ENCODE measurements at regions not wholly inside any gene's neighbourhood (a gene's known extent, or its start where the extent isn't known, plus 50 kb on each side); places are given as distances from the start of the nearest gene placed in this dataset.

GRCh38 chr1:198887866-198888265, 249.0 kb downstream of the PTPRC start:
- no peaks in the 10 kb centered on the region for H3K9me3 ChIP-seq
- DNase-seq: no peak
- H3K4me3 ChIP-seq: no peak overlapping the region
- H3K4me1 ChIP-seq: peaks cover 9% of the 10 kb centered on the region
- intact Hi-C loops (cut with DNase I): no loop called here
- TF ChIP-seq, protein P1, sequence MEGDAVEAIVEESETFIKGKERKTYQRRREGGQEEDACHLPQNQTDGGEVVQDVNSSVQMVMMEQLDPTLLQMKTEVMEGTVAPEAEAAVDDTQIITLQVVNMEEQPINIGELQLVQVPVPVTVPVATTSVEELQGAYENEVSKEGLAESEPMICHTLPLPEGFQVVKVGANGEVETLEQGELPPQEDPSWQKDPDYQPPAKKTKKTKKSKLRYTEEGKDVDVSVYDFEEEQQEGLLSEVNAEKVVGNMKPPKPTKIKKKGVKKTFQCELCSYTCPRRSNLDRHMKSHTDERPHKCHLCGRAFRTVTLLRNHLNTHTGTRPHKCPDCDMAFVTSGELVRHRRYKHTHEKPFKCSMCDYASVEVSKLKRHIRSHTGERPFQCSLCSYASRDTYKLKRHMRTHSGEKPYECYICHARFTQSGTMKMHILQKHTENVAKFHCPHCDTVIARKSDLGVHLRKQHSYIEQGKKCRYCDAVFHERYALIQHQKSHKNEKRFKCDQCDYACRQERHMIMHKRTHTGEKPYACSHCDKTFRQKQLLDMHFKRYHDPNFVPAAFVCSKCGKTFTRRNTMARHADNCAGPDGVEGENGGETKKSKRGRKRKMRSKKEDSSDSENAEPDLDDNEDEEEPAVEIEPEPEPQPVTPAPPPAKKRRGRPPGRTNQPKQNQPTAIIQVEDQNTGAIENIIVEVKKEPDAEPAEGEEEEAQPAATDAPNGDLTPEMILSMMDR (IDR thresholded peaks at IDR 0.05): no peak
- H3K27me3 ChIP-seq: no peaks in the 10 kb centered on the region
- no peak overlapping the region for H3K27ac ChIP-seq
- ATAC-seq: no peak
- H3K36me3 ChIP-seq: no peaks in the 10 kb centered on the region

DNA sequence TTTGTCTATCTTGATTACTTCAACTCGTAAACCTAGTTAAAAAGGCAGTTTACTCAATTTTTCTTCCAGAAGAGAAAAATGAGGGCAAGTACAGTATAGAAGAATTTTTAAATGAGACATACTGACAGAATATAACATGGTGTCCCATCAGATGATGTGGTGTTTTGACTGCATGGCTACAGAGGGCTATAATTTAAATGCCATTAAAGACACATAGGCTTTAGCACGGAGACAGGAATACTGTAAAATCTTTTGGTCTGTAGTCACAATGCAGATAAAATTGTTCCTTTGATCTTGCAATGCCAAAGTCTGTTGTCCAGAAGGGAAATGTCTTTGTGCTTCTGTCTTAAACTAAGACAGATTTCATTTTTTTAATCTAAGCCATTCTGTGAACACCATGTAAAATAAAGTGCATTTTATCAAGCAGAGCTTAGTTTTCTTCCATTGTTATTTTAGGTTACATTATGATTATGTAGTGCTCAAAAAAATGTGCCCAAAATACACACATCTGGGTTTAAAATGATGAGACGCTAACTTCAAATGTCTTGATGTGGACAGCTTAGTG, 249.6 kb downstream of the PTPRC start:
- H3K27ac ChIP-seq: no peak overlapping the region
- no peaks in the 10 kb centered on the region for H3K9me3 ChIP-seq
- ATAC-seq (no peak), DNase-seq (no peak)
- H3K4me3 ChIP-seq: no peak overlapping the region
- H3K27me3 ChIP-seq: no peaks in the 10 kb centered on the region
- TF ChIP-seq, protein P1 (IDR thresholded peaks at IDR 0.05): no peak
- peaks cover 9% of the 10 kb centered on the region for H3K4me1 ChIP-seq
- no peaks in the 10 kb centered on the region for H3K36me3 ChIP-seq
- intact Hi-C loops (cut with DNase I): no loop called here

DNA sequence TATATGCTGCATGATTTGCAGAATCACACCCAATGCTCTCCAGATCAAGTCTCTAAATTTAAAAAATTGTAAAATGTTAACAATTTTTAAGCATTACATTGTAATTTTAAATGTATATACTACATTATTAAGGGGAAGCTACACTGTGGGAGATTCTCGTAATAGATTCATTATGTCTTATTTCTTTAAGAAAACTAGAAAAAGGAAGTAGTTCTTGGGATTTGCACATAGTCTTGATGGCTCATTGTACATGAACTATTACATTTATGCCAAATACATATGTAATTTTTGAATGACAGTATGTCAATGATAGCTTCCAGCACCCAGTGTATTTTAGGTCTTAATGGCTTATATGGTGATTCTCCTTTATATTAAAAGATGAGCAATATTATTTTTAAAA, 250.3 kb downstream of the PTPRC start:
- no peaks in the 10 kb centered on the region for H3K9me3 ChIP-seq
- peaks cover 9% of the 10 kb centered on the region for H3K4me1 ChIP-seq
- H3K27ac ChIP-seq: peak overlapping the region; percentile 25
- TF ChIP-seq, protein P1 (IDR thresholded peaks at IDR 0.05): no peak
- ATAC-seq: peak; percentile 27
- intact Hi-C loops (cut with DNase I): no loop called here
- no peaks in the 10 kb centered on the region for H3K36me3 ChIP-seq
- no peaks in the 10 kb centered on the region for H3K27me3 ChIP-seq
- no peak for DNase-seq
- H3K4me3 ChIP-seq: no peak overlapping the region

- Histone ChIP-seq H3K36me3 (no peaks in the 10 kb centered on the region), H3K4me1 (peaks cover 9% of the 10 kb centered on the region), H3K27ac (no peak overlapping the region), H3K27me3 (no peaks in the 10 kb centered on the region), H3K9me3 (no peaks in the 10 kb centered on the region), H3K4me3 (no peak overlapping the region)
- no peak for ATAC-seq
- TF ChIP-seq, protein P1 (IDR thresholded peaks at IDR 0.05): no peak
- no peak for DNase-seq
- intact Hi-C loops (cut with DNase I): no loop called here
These were observed 250.9 kb downstream of the PTPRC start for GRCh38 chr1:198889749-198890148.

DNA sequence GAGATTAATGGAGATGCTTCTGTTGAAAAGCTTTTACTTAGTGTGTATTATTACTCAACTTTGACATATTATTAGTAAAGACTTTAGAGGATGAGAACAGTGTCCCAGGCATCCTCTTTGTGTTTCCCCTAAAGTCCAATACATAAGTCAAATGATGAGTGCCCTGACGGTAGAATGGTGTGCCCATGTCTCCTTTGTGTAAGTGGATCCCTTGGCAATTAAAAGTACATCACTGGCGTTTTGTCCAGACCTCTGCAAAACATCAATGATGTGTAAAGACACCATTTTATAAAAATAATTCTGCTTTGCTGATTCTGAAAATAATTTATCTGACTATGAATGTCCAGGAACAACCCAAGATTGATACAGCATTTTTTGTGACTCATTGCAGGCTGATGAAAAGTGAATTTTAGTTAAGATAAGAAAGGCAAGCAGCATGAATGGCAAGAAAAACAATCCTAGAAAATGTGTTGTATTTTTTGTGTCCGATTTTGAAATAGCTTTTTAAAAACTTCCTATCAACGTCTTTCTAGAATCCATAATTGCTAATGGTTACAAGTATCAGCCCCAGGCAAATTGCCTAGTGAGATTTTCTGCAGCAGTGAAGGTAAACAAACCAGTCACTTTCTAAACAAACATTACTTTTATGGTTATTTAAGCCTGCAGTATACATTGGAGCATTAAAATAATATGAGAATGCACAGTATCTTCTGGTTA, 251.5 kb downstream of the PTPRC start:
- Histone ChIP-seq H3K27me3 (no peaks in the 10 kb centered on the region), H3K4me1 (peaks cover 9% of the 10 kb centered on the region), H3K36me3 (no peaks in the 10 kb centered on the region), H3K9me3 (no peaks in the 10 kb centered on the region), H3K4me3 (no peak overlapping the region), H3K27ac (no peak overlapping the region)
- TF ChIP-seq, protein P1 (IDR thresholded peaks at IDR 0.05): no peak
- ATAC-seq (no peak), DNase-seq (no peak)
- intact Hi-C loops (cut with DNase I): no loop called here

Measured in upper lobe of right lung (tissue), 1 donor.